Right lobe of liver (tissue), 4 donors: ENCODE measurements at regions not wholly inside any gene's neighbourhood (a gene's known extent, or its start where the extent isn't known, plus 50 kb on each side); places are given as distances from the start of the nearest gene placed in this dataset.

ENCODE experiments used
- POLR2A ChIP-seq: fragments of 450-650 bp; IDR thresholded peaks from one replicate; pipeline ENCODE4 v1.6.1; 2017; ENCODE audit warnings: antibody characterized with exemption, mild to moderate bottlenecking
- TF ChIP-seq, protein P1 (sequence below), 4 donors: fragments of 200-600 bp in 3 of 4; fragments of 450-650 bp in 1 of 4; IDR thresholded peaks; one replicate each; pipeline versions ENCODE4 v1.5.1 to v1.8.0; 2016 to 2022; ENCODE audit warnings: antibody characterized with exemption in 4 of 4, mild to moderate bottlenecking in 2 of 4
- donor health status: DM: no; HTN: no; CAD: no.
- donor health status: DM: no; HTN: no; CAD: no.
- donor health status: DM: no; HTN: yes; CAD: no.

DNA sequence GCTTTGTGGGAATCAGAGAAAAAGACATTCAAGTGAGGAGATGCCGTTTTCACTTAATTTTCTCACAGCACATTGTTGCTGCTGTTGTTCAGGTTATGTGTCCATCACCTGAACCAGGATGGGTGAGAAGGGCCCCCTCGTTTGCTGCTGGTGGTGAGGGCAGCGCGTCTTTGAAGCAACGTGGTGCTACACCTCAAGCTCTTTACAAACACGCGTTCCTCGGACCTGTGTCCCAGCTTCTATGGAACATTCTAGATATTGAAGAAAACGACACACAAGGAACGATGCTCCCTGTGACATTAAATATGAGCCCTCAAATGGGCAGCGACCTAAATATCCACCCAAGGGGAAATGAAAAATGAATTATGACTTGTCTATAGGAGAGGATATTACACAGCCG, 418.6 kb downstream of the MN1 start:
- TF ChIP-seq, protein P1, sequence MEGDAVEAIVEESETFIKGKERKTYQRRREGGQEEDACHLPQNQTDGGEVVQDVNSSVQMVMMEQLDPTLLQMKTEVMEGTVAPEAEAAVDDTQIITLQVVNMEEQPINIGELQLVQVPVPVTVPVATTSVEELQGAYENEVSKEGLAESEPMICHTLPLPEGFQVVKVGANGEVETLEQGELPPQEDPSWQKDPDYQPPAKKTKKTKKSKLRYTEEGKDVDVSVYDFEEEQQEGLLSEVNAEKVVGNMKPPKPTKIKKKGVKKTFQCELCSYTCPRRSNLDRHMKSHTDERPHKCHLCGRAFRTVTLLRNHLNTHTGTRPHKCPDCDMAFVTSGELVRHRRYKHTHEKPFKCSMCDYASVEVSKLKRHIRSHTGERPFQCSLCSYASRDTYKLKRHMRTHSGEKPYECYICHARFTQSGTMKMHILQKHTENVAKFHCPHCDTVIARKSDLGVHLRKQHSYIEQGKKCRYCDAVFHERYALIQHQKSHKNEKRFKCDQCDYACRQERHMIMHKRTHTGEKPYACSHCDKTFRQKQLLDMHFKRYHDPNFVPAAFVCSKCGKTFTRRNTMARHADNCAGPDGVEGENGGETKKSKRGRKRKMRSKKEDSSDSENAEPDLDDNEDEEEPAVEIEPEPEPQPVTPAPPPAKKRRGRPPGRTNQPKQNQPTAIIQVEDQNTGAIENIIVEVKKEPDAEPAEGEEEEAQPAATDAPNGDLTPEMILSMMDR (IDR thresholded peaks at IDR 0.05), result no peak
- TF ChIP-seq POLR2A, result no peak
